Fibroblast of lung (primary cell): ENCODE measurements at regions not wholly inside any gene's neighbourhood (a gene's known extent, or its start where the extent isn't known, plus 50 kb on each side); places are given as distances from the start of the nearest gene placed in this dataset.

Source experiments
- DNase-seq, 2 donors: peaks; one replicate each; pipeline versions ENCODE4 v3.0.0 to v3.0.0-alpha.2; 2010; ENCODE audit warnings: low read depth in 2 of 2
- H2AFZ ChIP-seq: 2 replicates; pipeline ENCODE4 v1.5.1; 2012; ENCODE audit warnings: low read length, control low read depth, inconsistent platforms
- H3K27ac ChIP-seq: 2 replicates; pipeline ENCODE4 v1.5.1; 2011; ENCODE audit warnings: low read length, control low read depth; ENCODE audit not compliant: insufficient read depth
- H3K27me3 ChIP-seq: 2 replicates; pipeline ENCODE4 v1.5.1; 2011; ENCODE audit warnings: mild to moderate bottlenecking, low read length; ENCODE audit not compliant: control insufficient read depth, insufficient read depth
- H3K36me3 ChIP-seq: 2 replicates; pipeline ENCODE4 v1.5.1; 2011; ENCODE audit warnings: low read length; ENCODE audit not compliant: control insufficient read depth, insufficient read depth
- H3K4me1 ChIP-seq: 2 replicates; pipeline ENCODE4 v1.5.1; 2011; ENCODE audit warnings: low read length; ENCODE audit not compliant: control insufficient read depth, insufficient read depth; ENCODE audit errors: extremely low read depth
- H3K4me2 ChIP-seq: 2 replicates; pipeline ENCODE4 v1.5.1; 2011; ENCODE audit warnings: low read length, control low read depth; ENCODE audit not compliant: insufficient read depth; ENCODE audit errors: extremely low read depth
- H3K4me3 ChIP-seq, 4 experiments: fragments of 200-600 bp in 1 of 4; sonication (generic) in 1 of 4; replicated peaks in 1 of 4; 2 replicates each; pipeline ENCODE4 v1.5.1; 2011 to 2016; ENCODE audit warnings: low read length in 4 of 4, low read depth in 3 of 4, mild to moderate bottlenecking in 3 of 4, control low read depth in 2 of 4, inconsistent platforms in 1 of 4, mixed read lengths in 1 of 4; ENCODE audit not compliant: insufficient read depth in 1 of 4; ENCODE audit errors: control extremely low read depth in 1 of 4
- H3K79me2 ChIP-seq: 2 replicates; pipeline ENCODE4 v1.5.1; 2012; ENCODE audit warnings: mild to moderate bottlenecking, low read length, inconsistent platforms; ENCODE audit not compliant: control insufficient read depth, insufficient read depth
- H3K9ac ChIP-seq: 2 replicates; pipeline ENCODE4 v1.5.1; 2011; ENCODE audit warnings: mild to moderate bottlenecking, low read length, control low read depth; ENCODE audit not compliant: insufficient read depth
- H3K9me3 ChIP-seq: 2 replicates; pipeline ENCODE4 v1.5.1; 2012; ENCODE audit warnings: low read depth, low read length; ENCODE audit not compliant: control insufficient read depth, insufficient read depth
- H4K20me1 ChIP-seq: 2 replicates; pipeline ENCODE4 v1.5.1; 2011; ENCODE audit warnings: low read length; ENCODE audit not compliant: control insufficient read depth, insufficient read depth; ENCODE audit errors: extremely low read depth
- CTCF ChIP-seq, 2 donors: IDR thresholded peaks in 1 of 2; conservative IDR thresholded peaks in 1 of 2; 1 replicate in 1 of 2; 2 replicates in 1 of 2; pipeline ENCODE4 v1.5.1; 2011 to 2012; ENCODE audit warnings: low read length in 2 of 2, control low read depth in 1 of 2, inconsistent platforms in 1 of 2, low read depth in 1 of 2, mild to moderate bottlenecking in 1 of 2
- EZH2 ChIP-seq: IDR thresholded peaks from 2 replicates; pipeline ENCODE4 v1.5.1; 2012; ENCODE audit warnings: low read length, control low read depth, mild to moderate bottlenecking; ENCODE audit errors: missing control alignments

GRCh38 chr2:7962161-7962560 is 719.7 kb upstream of the ID2 start:
- no peak for TF ChIP-seq CTCF (conservative IDR thresholded peaks at IDR 0.05 in 1 of 2, IDR thresholded peaks at IDR 0.05 in 1 of 2; ENCODE audit: low read depth in 1 of 2, low read length in 2 of 2)
- no peak for TF ChIP-seq EZH2
- Histone ChIP-seq H3K27ac (no peak overlapping the region), H3K79me2 (no peaks in the 10 kb centered on the region), H3K4me3 (no peak overlapping the region), H2AFZ (no peak overlapping the region), H3K4me2 (no peak overlapping the region), H3K4me1 (no peaks in the 10 kb centered on the region), H4K20me1 (no peaks in the 10 kb centered on the region), H3K9me3 (no peaks in the 10 kb centered on the region), H3K36me3 (no peaks in the 10 kb centered on the region), H3K9ac (no peak overlapping the region), H3K27me3 (no peaks in the 10 kb centered on the region)
- DNase-seq, result no peak

GRCh38 chr2:7963787-7964186 is 718.1 kb upstream of the ID2 start:
- Histone ChIP-seq H2AFZ (no peak overlapping the region), H3K4me3 (no peak overlapping the region), H3K27me3 (no peaks in the 10 kb centered on the region), H3K4me2 (no peak overlapping the region), H3K36me3 (no peaks in the 10 kb centered on the region), H3K9ac (no peak overlapping the region), H3K9me3 (no peaks in the 10 kb centered on the region), H3K27ac (no peak overlapping the region), H3K79me2 (no peaks in the 10 kb centered on the region), H3K4me1 (no peaks in the 10 kb centered on the region), H4K20me1 (no peaks in the 10 kb centered on the region)
- no peak for TF ChIP-seq EZH2
- no peak for TF ChIP-seq CTCF (conservative IDR thresholded peaks at IDR 0.05 in 1 of 2, IDR thresholded peaks at IDR 0.05 in 1 of 2; ENCODE audit: low read depth in 1 of 2, low read length in 2 of 2)
- no peak for DNase-seq

- Histone ChIP-seq H3K4me2 (no peak overlapping the region), H3K4me3 (no peak overlapping the region), H3K27me3 (no peaks in the 10 kb centered on the region), H3K27ac (no peak overlapping the region), H3K36me3 (no peaks in the 10 kb centered on the region), H3K79me2 (no peaks in the 10 kb centered on the region), H3K4me1 (no peaks in the 10 kb centered on the region), H3K9ac (no peak overlapping the region), H3K9me3 (no peaks in the 10 kb centered on the region), H2AFZ (no peak overlapping the region), H4K20me1 (no peaks in the 10 kb centered on the region)
- DNase-seq, result no peak
- TF ChIP-seq EZH2 (no peak), CTCF (conservative IDR thresholded peaks at IDR 0.05 in 1 of 2, IDR thresholded peaks at IDR 0.05 in 1 of 2; ENCODE audit: low read depth in 1 of 2, low read length in 2 of 2) (no peak)
Observed at GRCh38 chr2:7966032-7966431, 715.8 kb upstream of the ID2 start.
